ENCODE measurements at regions not wholly inside any gene's neighbourhood (a gene's known extent, or its start where the extent isn't known, plus 50 kb on each side); places are given as distances from the start of the nearest gene placed in this dataset.

DNA sequence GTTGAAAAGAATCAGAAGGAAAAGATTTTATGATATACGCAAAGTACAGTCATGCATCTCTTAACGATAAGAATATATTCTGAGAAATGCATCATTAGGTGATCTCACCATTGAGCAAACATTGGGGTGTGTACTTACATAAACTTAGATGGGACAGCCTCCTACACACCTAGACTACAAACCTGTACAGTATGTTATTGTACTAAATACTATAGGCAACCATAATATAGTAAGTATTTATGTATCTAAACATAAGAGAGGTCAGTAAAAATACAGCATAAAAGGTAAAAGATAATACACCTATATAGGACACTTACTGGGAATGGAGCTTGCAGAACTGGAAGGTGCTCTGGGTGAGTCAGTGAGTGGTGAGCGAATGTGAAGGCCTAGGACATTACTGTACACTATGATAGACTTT is 254.6 kb downstream of the SPRY2 start:
- TF ChIP-seq RXRA (IDR thresholded peaks at IDR 0.05), result no peak
- TF ChIP-seq, protein P1, sequence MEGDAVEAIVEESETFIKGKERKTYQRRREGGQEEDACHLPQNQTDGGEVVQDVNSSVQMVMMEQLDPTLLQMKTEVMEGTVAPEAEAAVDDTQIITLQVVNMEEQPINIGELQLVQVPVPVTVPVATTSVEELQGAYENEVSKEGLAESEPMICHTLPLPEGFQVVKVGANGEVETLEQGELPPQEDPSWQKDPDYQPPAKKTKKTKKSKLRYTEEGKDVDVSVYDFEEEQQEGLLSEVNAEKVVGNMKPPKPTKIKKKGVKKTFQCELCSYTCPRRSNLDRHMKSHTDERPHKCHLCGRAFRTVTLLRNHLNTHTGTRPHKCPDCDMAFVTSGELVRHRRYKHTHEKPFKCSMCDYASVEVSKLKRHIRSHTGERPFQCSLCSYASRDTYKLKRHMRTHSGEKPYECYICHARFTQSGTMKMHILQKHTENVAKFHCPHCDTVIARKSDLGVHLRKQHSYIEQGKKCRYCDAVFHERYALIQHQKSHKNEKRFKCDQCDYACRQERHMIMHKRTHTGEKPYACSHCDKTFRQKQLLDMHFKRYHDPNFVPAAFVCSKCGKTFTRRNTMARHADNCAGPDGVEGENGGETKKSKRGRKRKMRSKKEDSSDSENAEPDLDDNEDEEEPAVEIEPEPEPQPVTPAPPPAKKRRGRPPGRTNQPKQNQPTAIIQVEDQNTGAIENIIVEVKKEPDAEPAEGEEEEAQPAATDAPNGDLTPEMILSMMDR (IDR thresholded peaks at IDR 0.05; ENCODE audit: low read depth, low read length, missing input control), result no peak
- TF ChIP-seq JUND (IDR thresholded peaks at IDR 0.05), result no peak
- TF ChIP-seq, protein P2, sequence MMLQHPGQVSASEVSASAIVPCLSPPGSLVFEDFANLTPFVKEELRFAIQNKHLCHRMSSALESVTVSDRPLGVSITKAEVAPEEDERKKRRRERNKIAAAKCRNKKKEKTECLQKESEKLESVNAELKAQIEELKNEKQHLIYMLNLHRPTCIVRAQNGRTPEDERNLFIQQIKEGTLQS (IDR thresholded peaks at IDR 0.05), result no peak
- no peak for TF ChIP-seq TAF1 (conservative IDR thresholded peaks at IDR 0.05)
- TF ChIP-seq, protein P3, sequence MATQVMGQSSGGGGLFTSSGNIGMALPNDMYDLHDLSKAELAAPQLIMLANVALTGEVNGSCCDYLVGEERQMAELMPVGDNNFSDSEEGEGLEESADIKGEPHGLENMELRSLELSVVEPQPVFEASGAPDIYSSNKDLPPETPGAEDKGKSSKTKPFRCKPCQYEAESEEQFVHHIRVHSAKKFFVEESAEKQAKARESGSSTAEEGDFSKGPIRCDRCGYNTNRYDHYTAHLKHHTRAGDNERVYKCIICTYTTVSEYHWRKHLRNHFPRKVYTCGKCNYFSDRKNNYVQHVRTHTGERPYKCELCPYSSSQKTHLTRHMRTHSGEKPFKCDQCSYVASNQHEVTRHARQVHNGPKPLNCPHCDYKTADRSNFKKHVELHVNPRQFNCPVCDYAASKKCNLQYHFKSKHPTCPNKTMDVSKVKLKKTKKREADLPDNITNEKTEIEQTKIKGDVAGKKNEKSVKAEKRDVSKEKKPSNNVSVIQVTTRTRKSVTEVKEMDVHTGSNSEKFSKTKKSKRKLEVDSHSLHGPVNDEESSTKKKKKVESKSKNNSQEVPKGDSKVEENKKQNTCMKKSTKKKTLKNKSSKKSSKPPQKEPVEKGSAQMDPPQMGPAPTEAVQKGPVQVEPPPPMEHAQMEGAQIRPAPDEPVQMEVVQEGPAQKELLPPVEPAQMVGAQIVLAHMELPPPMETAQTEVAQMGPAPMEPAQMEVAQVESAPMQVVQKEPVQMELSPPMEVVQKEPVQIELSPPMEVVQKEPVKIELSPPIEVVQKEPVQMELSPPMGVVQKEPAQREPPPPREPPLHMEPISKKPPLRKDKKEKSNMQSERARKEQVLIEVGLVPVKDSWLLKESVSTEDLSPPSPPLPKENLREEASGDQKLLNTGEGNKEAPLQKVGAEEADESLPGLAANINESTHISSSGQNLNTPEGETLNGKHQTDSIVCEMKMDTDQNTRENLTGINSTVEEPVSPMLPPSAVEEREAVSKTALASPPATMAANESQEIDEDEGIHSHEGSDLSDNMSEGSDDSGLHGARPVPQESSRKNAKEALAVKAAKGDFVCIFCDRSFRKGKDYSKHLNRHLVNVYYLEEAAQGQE (IDR thresholded peaks at IDR 0.05), result no peak
- TF ChIP-seq, protein P4, sequence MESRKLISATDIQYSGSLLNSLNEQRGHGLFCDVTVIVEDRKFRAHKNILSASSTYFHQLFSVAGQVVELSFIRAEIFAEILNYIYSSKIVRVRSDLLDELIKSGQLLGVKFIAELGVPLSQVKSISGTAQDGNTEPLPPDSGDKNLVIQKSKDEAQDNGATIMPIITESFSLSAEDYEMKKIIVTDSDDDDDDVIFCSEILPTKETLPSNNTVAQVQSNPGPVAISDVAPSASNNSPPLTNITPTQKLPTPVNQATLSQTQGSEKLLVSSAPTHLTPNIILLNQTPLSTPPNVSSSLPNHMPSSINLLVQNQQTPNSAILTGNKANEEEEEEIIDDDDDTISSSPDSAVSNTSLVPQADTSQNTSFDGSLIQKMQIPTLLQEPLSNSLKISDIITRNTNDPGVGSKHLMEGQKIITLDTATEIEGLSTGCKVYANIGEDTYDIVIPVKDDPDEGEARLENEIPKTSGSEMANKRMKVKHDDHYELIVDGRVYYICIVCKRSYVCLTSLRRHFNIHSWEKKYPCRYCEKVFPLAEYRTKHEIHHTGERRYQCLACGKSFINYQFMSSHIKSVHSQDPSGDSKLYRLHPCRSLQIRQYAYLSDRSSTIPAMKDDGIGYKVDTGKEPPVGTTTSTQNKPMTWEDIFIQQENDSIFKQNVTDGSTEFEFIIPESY (IDR thresholded peaks at IDR 0.05), result no peak

Data from liver (tissue), 3 donors.